GM20431 (cell line): ENCODE measurements at regions not wholly inside any gene's neighbourhood (a gene's known extent, or its start where the extent isn't known, plus 50 kb on each side); places are given as distances from the start of the nearest gene placed in this dataset.

Source experiments
- in situ Hi-C: fragments of 300-500 bp; cut with MseI, MboI; formaldehyde crosslinking; loops from one replicate; pipeline ENCODE4 v1.15.0; 2020; ENCODE audit warnings: low sequenced_read_pairs; ENCODE audit not compliant: unreplicated experiment

DNA sequence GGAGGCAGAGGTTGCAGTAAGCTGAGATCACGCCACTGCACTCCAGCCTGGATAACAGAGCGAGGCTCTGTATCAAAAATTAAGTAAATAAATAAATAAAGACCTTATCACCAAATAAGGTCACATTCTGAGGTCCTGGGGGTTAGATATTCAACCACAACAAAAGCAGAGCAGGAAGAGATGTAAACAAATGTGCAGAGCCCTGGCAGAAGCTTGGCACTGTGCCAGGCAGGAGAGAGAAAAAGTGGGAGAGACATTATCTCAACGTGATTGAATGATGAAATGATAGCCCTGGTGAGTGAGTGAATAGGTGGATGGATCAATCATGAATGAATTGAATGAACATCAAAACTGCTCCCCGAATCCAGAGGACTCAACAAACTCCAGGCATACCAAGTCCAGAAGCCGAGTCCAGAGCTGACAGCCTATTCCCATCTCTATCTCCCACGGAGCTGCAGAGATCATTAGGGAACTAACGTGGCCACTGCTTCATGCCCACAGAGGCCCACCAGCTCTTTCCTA lies 150.7 kb downstream of the TOMM20 start:
- in situ Hi-C loops = no loop called here

DNA sequence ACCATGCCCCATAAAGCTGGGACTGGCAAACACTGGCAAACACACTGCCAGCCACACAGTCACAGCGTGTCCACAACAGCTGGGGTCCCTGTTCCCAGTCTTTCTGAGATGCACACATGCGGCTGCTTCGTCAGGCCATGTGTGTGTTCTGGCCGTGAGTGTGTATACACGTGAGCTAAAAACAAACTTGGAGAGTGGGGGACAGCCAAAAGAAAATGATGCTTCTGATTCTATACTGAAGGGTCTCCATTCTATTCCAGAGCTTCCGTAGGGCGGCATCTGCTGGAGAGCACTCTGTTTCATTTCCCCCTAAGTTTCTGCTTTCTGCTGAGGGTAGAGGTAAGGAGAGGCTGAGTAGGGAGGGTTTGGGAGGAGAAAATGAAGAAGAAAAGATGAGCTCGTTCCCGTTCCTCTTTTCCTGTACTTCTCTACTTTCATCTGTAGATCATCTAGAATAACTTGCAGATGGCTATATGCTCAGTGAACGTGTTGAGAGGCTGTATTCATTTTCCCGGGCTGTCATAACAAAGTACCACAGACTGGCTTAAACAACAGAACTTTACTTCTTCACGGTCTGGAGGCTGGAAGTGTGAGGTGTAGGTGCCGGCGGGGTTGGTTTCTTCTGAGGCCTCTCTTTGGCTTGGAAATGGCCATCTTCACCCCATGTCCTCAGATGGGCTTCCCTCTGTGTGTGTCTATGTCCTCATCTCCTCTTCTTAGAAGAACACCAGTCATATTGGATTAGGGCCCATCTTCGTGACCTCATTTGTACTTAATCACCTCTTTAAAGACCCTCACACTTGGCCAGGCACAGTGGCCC lies 151.6 kb downstream of the TOMM20 start:
- in situ Hi-C loops = no loop called here

DNA sequence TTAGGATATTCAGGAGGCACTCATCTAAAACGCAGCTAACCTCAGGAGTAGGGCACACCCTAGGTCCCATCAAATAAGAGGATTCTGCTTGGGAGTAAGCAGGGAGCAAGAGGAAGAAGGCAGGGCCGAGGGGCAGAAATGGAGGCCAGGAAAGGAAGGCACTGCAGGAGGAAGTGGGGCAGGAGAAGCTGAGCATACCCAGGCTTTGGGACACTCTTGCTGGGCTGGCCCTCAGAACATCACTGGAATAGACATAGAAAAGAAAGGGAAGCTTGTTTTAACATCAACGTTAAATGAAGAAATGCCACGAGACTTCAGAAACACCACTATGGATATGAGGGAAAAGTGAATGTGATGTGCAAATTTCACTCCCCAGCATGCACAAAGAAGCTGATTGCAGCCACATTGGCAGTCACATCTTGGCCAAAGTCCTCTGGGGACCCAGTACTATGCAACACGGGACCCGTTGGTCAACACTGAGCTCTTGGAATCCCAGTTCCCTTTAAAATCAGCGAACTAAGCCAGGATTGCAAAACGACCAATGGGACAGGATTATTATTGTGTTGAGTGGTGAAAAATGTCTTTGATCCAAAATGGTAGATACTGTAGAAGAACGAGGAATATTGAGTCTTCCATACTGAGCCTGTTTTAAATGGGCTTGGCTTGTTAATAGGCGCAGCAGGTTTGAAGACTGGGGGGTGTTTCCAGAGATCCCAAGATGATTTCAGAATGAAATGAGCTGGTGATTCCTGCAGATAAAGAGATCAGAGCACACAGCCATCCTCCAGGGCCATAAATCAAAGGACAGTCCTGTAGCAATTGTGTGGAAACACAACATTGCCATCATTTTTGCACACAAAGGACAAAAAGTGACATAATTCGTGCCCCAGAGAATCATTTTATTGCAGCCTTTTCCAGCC lies 152.4 kb downstream of the TOMM20 start:
- in situ Hi-C loops = no loop called here

DNA sequence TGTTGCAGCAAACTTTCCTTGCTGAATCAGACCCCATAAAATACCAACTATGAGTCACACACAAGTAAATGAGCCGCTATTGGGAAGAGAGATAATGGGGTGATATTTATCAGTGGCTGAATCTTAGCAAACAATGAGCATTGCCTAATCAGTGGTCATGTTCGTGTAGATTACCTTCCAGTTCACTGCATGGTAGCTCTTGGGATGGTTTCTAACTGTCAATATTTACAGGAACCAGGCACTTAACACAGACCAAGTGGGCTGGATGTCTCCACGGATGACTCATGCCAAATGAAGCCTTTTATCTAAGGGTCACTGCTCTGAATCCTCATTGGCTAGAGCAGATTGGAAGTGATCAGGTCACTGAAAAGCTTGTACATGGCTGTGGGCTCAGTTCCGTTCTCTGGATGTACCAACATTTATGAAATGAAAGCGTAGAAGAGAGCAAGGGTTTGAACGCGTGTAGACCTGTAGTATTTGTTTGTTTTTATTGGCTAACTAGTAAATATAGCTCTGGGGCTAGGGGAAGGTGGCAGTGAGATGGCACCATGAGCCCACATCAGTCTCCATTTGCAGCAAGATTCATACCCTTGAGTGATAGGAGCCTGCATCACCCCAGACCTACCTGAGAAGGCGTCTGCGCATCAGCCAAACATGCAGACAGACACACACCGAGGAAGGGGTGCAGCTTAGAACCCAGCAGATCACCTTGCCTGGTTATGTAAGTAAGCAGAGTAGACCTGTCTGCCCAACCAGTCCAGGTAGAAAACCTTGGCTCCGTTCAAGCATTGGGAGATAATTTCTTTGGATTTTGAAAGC lies 153.3 kb downstream of the TOMM20 start:
- in situ Hi-C loops = no loop called here

DNA sequence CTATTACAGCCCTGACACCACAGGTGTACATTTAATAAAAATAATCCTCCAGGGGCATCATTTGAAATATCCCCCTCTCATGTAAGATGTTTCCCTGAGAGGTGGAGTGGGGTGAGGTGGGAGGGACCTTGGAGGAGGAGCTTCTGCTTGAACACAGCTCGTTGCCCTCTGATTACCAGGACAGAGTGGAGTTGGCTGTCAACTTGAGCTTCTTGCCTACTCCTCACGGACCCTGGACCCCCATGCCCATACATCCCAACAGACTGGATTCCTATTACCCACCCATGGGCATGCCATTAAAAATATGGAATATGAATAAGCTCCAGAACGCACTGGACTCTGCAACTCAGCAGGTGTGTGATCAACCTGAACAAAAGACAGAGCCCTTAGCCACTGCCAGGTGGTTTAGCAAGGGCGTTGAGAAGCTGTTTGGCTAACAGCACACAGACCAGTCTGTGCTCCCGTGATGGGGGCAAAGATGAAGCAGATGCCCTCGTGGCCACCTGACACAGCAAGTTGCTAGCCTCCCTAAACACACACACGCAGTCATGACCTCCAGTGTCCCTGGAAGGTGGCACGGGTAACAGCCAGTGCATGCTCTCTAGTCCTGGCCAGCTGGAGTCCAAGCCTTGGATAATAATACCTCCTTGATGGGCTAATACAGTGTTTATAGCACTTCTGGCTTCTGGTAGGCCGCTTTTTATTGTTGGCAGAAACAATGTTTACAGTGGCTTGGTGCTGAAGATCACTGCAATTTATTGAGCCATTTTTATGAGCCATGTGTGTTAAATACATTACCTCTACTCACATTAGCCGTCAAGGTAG lies 155.0 kb downstream of the TOMM20 start:
- in situ Hi-C loops = no loop called here

DNA sequence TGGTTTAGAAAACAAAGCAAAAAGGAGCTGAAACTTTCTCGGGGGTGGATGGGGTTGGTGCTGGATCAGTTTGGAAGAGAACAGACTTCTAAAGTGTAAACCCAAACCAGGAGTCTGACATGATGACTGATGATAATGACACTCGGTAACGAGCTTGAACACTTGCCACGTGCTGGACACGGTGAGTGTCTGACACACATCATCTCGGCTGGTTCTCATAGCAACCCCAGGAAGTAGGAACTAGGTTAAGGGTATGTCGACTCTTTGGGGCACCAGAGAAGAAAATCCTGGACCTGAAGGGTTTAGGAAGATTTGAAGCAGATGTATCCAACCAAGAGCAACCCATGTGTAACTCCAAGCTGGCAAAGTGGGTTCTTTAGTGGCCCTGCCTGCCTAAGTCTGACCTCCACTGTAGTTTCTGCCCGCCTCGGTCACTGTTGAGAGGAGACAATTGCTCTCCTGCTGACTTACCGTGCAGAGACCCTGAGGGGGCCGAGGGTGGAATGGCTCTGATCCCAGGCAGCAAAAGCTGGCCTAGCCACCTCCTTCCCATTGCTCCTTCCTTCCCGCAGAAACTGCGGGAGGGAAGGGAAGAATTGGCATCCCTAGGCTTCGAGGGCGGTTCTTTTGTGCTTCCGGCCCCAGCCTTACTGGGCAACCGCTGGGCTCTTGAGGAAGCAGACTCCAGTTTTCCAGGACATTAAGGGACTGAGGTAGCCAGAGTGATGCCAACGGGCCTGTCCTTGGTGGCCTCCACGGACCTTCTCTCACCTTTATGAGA lies 156.0 kb downstream of the TOMM20 start:
- in situ Hi-C loops = no loop called here

DNA sequence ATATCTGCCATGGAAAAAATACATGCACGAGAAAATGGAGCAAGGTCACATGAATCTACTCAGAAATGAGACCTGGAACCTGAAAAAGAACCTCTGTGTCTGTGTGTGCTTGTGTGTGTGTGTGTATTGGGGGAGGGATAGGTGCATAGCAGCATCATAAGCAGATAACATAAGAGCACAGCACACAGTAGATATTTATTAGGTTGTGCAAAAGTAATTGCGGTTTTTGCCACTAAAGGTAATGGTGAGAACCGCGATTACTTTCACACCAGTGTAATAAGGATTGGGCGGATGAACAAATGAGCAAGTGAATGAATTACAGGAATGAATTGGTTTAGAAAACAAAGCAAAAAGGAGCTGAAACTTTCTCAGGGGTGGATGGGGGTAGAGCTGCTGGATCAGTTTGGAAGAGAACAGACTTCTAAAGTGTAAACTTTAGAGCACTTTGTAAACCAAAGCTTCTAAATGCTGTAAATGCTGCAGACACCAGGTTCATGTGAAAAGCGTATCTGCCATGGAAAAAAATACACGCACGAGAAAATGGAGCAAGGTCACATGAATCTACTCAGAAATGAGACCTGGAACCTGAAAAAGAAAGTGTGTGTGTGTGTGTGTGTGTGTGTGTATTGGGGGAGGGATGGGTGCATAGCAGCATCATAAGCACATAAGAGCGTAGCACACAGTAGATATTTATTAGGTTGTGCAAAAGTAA lies 156.9 kb downstream of the TOMM20 start:
- in situ Hi-C loops = no loop called here

DNA sequence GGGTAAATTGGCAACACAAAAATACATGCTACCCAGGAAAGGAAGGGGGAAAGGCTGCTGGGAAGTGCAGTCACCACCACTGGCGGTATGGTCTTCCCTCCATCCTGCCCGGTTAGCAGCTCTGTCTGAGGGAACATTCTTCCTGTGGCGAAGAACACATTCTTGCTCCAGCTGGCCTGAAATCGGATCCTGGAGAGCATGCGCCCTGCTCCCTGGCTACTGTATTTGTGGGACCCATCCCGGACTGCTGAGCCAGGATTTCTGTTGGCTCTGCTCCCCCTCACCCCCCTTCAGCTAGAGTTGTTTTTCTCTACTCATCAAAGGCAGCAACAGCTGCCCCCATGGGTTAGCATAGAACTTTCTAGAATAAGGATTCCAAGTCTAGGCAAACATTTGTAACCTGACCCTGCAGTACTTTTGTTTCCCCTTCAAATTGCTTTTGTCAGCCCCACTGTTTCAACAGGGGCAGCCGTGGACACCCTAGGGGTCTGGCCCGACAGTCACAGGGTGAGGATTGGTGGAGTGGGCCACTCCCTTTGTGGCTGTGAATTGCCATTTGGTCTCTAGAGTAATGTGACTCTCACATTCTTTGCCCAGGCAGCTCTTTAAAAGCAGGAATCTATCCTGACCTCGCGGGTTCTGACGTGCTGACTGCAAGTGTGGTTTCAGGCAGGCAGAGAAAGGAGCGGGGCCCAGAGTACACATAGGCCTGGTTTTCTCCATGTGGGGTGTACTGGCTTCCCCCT lies 157.7 kb downstream of the TOMM20 start:
- in situ Hi-C loops = no loop called here

DNA sequence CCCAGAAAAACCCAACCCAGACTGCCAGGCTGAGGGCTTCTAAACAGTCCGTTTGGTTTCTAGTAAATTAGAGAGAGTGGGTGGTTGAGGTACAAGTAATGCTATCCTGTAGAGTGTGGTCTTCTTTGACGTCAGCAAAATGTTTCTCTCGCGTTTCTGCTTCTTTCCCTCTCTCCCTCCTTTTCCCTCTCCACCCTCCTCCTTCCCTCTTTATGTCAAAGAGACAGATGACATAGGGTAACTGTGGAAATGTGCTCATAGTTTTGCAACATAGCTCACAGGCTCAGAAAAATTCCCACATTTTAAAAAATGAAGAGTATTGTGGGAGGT lies 158.3 kb downstream of the TOMM20 start:
- in situ Hi-C loops = no loop called here

DNA sequence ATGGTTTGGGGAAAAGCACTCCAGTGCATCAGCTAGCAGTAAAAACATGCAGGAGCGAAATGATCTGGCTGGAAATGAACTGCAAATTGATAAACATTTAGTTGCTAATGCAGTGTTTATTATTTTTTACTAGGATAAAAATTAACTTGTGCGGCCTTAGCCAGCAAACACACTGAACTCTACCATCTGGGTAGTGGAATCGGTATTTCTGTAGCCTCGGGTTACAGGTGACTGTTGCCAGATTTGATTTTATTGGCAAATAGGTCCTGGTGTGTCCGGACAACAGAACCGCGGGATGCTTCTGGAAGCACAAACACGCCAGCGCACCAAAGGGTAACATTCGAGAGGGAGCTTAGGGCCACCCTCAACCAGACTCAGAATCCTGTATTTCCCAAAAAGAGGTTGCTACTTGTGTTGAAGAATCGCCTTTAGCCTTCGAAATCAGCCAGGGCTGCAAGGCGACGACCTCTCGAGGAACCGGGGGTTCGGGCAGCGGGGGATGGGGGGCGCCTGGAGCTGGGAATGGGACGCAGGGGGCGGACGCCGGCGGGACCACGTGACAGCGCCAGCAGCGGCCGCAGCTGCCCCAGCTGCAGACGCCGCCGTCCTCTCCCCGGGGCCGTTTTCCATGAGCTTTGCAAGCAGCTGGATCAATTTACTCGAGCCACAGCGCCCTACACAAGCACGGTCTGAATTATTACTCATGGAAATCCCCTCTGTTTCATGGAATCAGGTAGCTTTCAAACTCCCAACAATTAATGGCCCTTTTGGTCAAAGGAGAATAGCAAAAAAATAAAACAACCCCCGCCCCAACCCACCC lies 158.8 kb downstream of the TOMM20 start:
- in situ Hi-C loops = no loop called here

DNA sequence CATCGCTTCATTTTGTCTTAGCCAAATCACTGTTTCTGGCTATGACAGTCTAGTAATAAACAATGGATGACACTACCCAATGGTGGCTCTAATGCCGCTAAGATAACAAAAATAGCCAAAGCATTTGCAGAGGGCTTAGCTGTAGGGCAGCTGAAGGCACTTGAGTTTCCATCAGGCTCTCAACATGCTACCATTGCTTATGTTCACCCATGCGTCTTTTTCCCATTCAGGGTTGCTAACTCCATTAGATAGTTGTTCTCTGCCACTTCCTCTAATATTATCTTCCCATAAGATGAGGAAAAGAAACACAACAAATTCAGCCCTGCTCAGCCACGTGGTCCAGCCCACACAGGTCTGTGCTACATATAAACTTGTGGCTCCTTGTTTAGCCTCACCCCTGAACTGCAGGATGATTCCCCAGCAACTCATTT lies 159.6 kb downstream of the TOMM20 start:
- in situ Hi-C loops = no loop called here

DNA sequence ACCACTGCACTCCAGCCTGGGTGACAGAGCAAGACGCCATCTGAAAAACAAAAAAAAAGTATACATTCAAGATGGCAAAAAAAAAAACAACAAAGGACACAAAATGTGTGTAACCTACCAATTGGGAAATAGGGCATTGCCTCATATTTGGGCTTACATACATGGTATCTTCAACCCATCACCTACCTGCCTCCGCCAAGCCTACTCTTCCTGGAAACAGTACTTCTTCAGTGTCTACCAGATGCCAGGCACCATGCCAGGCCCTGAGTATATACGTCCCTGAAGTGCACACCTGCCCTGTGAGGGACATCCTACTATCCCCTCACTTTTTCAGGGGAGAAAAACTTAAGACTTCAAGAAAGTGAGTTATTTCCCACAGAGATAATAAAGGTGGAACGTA lies 160.2 kb downstream of the TOMM20 start:
- in situ Hi-C loops = no loop called here

DNA sequence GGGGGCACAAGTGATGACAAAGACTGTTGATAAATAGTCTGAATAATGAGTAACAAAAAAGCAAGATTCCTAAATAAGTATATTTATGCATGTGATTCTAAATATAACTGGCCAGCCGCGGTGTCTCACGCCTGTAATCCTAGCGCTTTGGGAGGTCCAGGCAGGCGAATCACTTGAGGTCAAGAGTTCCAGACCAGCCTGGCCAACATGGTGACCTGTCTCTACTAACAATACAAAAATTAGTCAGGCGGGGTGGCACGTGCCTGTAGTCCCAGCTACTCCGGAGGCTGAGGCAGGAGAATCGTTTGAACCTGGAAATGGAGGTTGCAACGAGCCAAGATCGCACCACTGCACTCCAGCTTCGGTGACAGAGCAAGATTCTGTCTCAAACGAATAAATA lies 161.5 kb downstream of the TOMM20 start:
- in situ Hi-C loops = no loop called here

DNA sequence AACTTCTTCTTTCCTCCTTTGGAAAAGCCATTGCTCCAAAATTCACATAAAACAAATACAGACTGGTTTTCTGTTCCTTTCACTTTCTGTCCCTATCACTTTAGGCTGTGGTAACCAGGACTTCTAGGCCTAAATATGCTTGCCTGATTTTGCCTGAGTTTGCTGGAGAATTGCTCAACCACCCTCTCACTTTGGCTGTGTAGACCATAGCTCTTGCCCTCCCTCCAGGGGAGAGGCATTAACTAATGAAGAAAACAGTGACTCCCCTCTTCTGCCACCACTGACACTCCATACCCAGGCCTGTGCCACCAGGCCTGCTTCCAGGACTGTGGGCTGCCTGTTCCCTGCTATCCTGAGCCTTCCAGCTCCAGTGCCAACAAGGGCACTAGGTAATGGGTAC lies 163.5 kb downstream of the TOMM20 start:
- in situ Hi-C loops = no loop called here

DNA sequence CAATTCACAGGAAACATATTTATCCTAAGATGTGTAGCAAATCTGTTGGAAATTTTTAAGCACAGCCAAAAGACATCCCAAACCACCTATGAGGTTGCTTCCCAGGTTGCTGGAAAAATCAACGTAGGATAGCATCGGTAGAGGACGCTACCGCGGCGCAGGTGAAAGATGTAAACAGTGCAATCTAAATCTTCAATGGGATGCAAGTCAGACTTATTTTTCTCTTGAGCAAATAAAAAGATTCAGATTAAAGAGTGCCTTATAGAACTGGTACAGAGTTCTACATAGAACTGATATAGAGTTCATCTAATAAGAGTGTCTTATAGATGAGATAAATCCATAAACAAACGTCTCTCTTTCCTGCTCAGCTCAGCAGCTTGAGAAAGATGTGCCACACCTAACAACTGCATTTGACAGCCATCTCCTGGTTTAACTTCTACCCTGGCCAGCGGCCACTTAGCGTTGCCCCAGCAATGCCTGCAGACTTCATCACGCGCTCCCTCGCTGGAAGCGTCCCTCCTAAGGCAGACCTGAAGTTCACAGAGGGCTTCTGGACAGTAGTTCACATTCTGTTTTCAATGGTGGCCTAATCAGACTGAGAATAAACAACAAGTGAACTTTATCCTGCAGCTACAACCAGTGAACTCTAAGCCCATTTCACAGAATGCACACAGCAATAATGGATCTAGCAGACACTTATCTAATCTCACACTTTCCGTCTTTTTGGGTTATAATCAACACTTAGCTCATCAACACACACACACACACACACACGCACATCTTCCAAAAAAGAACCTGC lies 164.5 kb downstream of the TOMM20 start:
- in situ Hi-C loops = no loop called here
